Smooth muscle cell (in vitro differentiated cells): ENCODE measurements at regions not wholly inside any gene's neighbourhood (a gene's known extent, or its start where the extent isn't known, plus 50 kb on each side); places are given as distances from the start of the nearest gene placed in this dataset.

Experiments used
- DNase-seq: peaks from one replicate; lab custom pipeline; 2025; ENCODE audit not compliant: unreplicated experiment; lab: John Stamatoyannopoulos, UW
- H2AFZ ChIP-seq: fragments of 200-600 bp; sonication (generic); 2 replicates; pipeline ENCODE4 v1.6.0; 2016; ENCODE audit warnings: antibody characterized with exemption, low read depth, mild to moderate bottlenecking
- H3F3A ChIP-seq: fragments of 200-600 bp; sonication (generic); 2 replicates; pipeline ENCODE4 v1.6.0; 2017; ENCODE audit warnings: antibody characterized with exemption, low read depth
- H3K27ac ChIP-seq: fragments of 200-600 bp; sonication (generic); 2 replicates; pipeline ENCODE4 v1.5.1; 2016; ENCODE audit warnings: low read depth, mild to moderate bottlenecking
- H3K27me3 ChIP-seq: fragments of 200-600 bp; sonication (generic); 2 replicates; pipeline ENCODE4 v1.6.1; 2016; ENCODE audit warnings: low read depth, mild to moderate bottlenecking
- H3K36me3 ChIP-seq: fragments of 200-600 bp; sonication (generic); 2 replicates; pipeline ENCODE4 v1.5.1; 2016; ENCODE audit warnings: low read depth
- H3K4me1 ChIP-seq: fragments of 200-600 bp; sonication (generic); 2 replicates; pipeline ENCODE4 v1.5.1; 2016; ENCODE audit warnings: low read depth
- H3K4me2 ChIP-seq: fragments of 200-600 bp; sonication (generic); 2 replicates; pipeline ENCODE4 v1.6.0; 2016; ENCODE audit warnings: mild to moderate bottlenecking
- H3K4me3 ChIP-seq: fragments of 200-600 bp; sonication (generic); 2 replicates; pipeline ENCODE4 v1.5.1; 2016; ENCODE audit warnings: mild to moderate bottlenecking
- H3K79me2 ChIP-seq: fragments of 200-600 bp; sonication (generic); 2 replicates; pipeline ENCODE4 v1.6.0; 2016; ENCODE audit warnings: low read depth, mild to moderate bottlenecking
- H3K9ac ChIP-seq: fragments of 200-600 bp; sonication (generic); 2 replicates; pipeline ENCODE4 v1.6.0; 2016; ENCODE audit warnings: low read depth
- H3K9me3 ChIP-seq: fragments of 200-600 bp; sonication (generic); replicated peaks from 2 replicates; pipeline ENCODE4 v1.5.1; 2016; ENCODE audit warnings: low read depth
- H4K20me1 ChIP-seq: fragments of 200-600 bp; sonication (generic); 2 replicates; pipeline ENCODE4 v1.6.0; 2016; ENCODE audit warnings: low read depth
- WGBS: methylation state at CpG from one replicate; pipeline ENCODE4 v1.1.7; 2016; ENCODE audit warnings: low lambda C conversion rate; 5-methylcytosine and 5-hydroxymethylcytosine counted together
- TF ChIP-seq, protein P1 (sequence below): fragments of 200-600 bp; sonication (generic); IDR thresholded peaks from 2 replicates; pipeline ENCODE4 v1.5.1; 2017; ENCODE audit warnings: borderline replicate concordance, mild to moderate bottlenecking, antibody characterized with exemption; ENCODE audit not compliant: insufficient read depth, poor library complexity, severe bottlenecking

DNA sequence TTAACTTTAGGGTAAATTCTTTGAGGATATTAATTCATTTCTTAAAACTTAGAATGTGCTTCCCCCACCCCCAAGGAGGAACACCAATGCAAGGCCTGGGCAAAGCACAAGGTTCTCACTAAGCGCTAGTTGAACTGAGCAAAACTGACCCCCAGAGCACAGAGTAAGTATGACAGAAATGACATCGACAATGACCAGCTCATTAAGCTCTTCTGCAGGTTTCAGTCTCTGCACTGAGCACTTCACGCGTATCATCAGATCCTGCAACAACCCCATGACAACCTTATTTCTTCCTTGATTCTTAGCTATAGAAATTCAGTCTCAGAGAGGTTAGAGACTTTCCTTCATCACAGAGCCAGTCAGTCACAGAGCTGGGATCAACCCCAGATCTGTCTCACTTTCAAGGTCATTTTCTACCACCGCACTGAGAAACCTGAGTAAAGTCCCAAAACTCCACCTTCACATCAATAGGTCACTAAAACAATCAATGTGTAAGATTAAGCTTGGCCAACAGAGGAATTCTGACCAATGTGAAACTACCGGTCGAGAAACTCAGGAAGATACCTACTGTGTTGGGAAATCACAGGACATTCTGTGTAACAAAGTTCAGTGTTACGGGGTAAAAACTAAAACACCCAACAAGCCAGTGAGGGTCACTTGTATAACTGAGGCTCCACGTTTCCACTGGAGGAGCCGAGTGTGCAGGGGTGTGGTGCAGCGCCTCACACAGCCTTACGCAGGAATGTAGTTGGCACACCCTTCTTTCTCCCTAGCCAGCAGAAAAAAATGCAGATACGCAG is 129.0 kb upstream of the FOXQ1 start:
- no peaks in the 10 kb centered on the region for H3K36me3 ChIP-seq
- H3K9me3 ChIP-seq, result no peaks in the 10 kb centered on the region
- TF ChIP-seq, protein P1, sequence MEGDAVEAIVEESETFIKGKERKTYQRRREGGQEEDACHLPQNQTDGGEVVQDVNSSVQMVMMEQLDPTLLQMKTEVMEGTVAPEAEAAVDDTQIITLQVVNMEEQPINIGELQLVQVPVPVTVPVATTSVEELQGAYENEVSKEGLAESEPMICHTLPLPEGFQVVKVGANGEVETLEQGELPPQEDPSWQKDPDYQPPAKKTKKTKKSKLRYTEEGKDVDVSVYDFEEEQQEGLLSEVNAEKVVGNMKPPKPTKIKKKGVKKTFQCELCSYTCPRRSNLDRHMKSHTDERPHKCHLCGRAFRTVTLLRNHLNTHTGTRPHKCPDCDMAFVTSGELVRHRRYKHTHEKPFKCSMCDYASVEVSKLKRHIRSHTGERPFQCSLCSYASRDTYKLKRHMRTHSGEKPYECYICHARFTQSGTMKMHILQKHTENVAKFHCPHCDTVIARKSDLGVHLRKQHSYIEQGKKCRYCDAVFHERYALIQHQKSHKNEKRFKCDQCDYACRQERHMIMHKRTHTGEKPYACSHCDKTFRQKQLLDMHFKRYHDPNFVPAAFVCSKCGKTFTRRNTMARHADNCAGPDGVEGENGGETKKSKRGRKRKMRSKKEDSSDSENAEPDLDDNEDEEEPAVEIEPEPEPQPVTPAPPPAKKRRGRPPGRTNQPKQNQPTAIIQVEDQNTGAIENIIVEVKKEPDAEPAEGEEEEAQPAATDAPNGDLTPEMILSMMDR, result no peak
- no peak overlapping the region for H3K27ac ChIP-seq
- H3K79me2 ChIP-seq, result no peaks in the 10 kb centered on the region
- H4K20me1 ChIP-seq, result no peaks in the 10 kb centered on the region
- no peak overlapping the region for H3K4me2 ChIP-seq
- H3K4me3 ChIP-seq, result no peak overlapping the region
- H3K9ac ChIP-seq, result no peak overlapping the region
- WGBS, result 91% methylated on average over 13 of the region's 13 CpGs
- no peak for DNase-seq
- H3K27me3 ChIP-seq, result no peaks in the 10 kb centered on the region
- H3K4me1 ChIP-seq, result no peaks in the 10 kb centered on the region
- H2AFZ ChIP-seq, result no peak overlapping the region
- no peaks in the 10 kb centered on the region for H3F3A ChIP-seq

DNA sequence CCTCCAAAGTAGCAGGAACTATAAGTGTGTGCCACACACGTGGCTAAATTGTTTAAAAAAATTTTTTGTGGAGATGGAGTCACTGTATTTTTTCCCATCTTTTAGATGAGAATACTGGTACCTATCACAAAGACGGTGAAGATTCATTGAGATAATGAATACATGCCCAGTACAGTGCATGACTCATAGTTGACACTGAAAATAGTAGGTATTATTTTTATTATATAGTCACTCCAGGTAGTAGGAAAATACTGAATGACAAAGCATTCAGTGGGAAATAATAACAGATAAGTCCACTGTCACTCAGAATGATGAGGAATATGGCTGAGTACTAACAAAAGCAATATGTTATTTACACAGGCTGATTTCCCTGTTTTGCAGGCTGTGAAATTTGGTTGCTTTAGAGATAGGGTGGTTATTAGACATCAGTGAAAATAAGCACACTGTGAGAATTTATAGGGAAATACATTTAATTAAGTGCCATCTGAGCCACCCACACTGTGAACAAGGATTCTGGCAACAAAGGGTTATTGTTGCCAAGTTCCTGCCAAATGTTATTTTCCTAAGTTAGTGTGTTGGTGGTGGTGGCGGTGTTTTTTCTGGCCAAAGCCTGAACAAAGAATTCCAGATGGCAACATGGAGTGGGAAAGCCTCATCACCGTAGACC is 129.8 kb upstream of the FOXQ1 start:
- no peaks in the 10 kb centered on the region for H3F3A ChIP-seq
- H3K4me3 ChIP-seq, result no peak overlapping the region
- H3K4me2 ChIP-seq, result no peak overlapping the region
- no peaks in the 10 kb centered on the region for H3K9me3 ChIP-seq
- TF ChIP-seq, protein P1, result no peak
- H3K36me3 ChIP-seq, result no peaks in the 10 kb centered on the region
- no peaks in the 10 kb centered on the region for H3K79me2 ChIP-seq
- H3K9ac ChIP-seq, result no peak overlapping the region
- no peak overlapping the region for H2AFZ ChIP-seq
- H3K27me3 ChIP-seq, result no peaks in the 10 kb centered on the region
- no peaks in the 10 kb centered on the region for H4K20me1 ChIP-seq
- DNase-seq, result no peak
- no peaks in the 10 kb centered on the region for H3K4me1 ChIP-seq
- no peak overlapping the region for H3K27ac ChIP-seq
- WGBS, result 94% methylated on average over 4 of the region's 4 CpGs

GRCh38 chr6:1179571-1180459 is 132.1 kb upstream of the FOXQ1 start:
- H3K36me3 ChIP-seq, result no peaks in the 10 kb centered on the region
- no peak overlapping the region for H3K27ac ChIP-seq
- H3K27me3 ChIP-seq, result no peaks in the 10 kb centered on the region
- H3K9ac ChIP-seq, result no peak overlapping the region
- DNase-seq, result no peak
- H3F3A ChIP-seq, result no peaks in the 10 kb centered on the region
- no peaks in the 10 kb centered on the region for H3K79me2 ChIP-seq
- H4K20me1 ChIP-seq, result no peaks in the 10 kb centered on the region
- H3K4me1 ChIP-seq, result no peaks in the 10 kb centered on the region
- H2AFZ ChIP-seq, result no peak overlapping the region
- 86% methylated on average over 16 of the region's 16 CpGs for WGBS
- TF ChIP-seq, protein P1, result no peak
- no peak overlapping the region for H3K4me3 ChIP-seq
- H3K4me2 ChIP-seq, result no peak overlapping the region
- no peaks in the 10 kb centered on the region for H3K9me3 ChIP-seq
